GM18870 (cell line): ENCODE measurements at regions not wholly inside any gene's neighbourhood (a gene's known extent, or its start where the extent isn't known, plus 50 kb on each side); places are given as distances from the start of the nearest gene placed in this dataset.
"Not testable (repeated sequence)": the region's sequence is repeated elsewhere in the genome, so short reads cannot be mapped to it uniquely, and the experiment has no call there.

Experiments used
- ATAC-seq: cut with Tn5 transposase; IDR thresholded peaks from one replicate; pipeline ENCODE4 v1.9.1; 2021; ENCODE audit warnings: moderate library complexity; ENCODE audit not compliant: unreplicated experiment

GRCh38 chr17:31798205-31798724 is 60.8 kb downstream of the COPRS start:
- ATAC-seq, result no peak

- not testable (repeated sequence) for ATAC-seq
These were observed 63.1 kb downstream of the COPRS start for GRCh38 chr17:31795941-31796340.

- no peak for ATAC-seq
These were observed 64.9 kb downstream of the COPRS start for GRCh38 chr17:31794111-31794510.

- not testable (repeated sequence) for ATAC-seq
These were observed 65.4 kb downstream of the COPRS start for GRCh38 chr17:31793634-31794033.

DNA sequence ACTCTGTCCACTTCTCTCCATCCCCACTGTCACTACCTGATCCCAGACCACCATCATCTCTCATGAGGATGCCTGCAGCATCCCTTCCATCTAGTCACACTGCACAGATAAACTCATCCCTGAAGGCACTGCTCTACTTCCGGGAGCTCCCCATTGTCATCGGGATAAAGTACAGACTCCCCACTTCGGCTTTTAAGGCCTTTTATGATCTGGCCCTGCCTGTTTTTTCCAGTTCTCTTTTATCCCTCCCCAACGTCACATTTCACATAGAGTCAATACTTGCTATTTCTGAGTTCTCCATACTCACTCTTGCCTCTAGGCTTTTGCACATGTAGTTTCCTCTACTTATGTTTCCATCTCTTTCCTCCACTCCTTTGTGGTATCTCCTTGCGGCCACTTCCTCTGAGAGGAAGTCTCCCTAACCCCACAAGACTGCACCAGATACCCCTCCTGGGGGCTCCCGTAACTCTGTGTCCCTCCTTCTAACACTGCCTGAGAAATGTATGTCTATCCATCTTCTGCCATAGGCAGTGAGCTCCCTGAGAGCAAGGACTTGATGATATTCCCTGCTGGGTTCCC is 66.9 kb downstream of the COPRS start:
- no peak for ATAC-seq

DNA sequence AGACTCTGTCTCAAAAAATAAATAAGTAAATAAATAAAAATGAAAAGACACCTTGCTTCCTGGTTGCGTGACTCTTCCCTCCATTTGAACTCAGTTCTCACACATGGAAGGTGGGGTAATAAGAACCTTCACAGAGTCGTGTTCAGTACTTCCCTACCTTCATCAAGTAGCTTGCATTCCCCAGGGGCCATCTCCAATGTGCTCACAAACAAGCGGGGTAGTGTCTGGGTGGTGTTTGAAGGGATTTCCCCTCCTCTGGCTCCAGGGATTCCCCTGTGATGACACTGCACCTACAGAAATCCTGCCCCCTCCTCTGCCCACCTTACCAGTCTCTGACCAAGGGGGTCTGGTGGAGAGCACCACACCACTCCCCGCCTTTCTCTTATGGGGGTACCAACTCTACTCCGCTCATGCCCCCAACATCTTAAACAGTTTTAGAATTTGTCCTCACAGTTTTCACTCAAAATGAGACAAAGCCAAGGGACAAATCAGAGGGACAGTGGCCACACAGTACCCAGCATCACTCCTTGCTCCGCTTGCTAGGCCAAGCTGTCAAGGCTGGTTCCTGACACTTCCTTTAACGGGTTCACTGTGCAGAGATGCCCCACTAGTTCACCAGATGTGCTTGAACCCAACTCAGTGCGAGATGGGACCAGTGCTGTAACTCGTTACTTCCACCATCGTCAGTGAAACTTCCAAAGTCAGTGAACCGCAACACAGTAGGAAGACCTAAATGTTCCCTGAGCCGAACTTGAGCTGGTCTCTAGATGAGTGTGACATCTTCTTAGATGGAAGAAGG is 69.1 kb downstream of the COPRS start:
- no peak for ATAC-seq

- no peak for ATAC-seq
These were observed 70.1 kb downstream of the COPRS start for GRCh38 chr17:31788956-31789355.

DNA sequence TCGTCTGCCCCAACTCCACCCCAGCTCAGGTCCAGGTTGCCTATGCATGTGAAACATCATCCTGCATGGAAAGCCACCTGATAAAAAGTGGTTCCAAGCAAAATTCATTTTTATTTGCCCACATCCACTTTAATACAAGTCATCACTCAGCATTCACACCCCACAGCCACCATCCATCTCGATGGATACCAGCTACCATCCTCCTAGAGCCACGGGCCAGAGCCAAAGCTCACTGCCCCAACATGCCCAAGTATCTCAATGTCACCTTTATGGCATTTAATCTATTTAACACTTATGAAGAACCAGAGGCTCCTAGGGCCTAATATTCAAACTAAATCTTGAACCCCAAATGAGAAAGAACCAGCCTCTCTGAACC is 70.5 kb downstream of the COPRS start:
- ATAC-seq, result no peak

GRCh38 chr17:31787857-31788570 is 71.0 kb downstream of the COPRS start:
- no peak for ATAC-seq

DNA sequence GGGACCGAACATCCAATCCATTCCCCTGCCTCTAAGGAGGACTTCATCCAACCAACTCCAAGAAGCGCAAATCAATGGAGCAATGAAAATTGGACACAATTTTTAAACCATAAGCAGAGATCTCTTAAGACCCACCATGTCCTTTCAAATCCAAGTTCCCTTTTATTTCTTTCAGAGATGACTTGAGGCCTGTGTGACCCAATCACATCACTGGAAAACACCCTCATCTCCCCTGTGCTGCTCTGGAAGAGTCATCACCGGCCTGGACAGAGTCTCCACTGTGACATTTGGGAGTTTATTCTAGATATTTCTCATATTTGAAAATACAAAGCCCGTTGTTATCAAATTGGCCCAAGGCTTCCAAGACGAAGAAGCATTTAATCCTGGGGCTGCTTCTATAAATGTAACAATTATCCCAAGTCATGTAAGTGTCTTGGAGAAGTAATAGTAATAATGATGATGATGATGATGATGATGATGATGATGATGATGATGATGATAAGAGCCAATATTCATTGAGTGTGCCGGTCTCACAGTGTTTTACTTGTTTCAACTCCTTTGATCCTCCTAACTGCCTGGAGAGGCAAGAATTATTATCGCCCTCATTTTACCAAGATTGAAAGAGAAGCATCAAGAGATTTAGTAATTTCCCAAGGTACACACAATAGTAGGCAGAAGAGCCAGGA is 72.1 kb downstream of the COPRS start:
- no peak for ATAC-seq

DNA sequence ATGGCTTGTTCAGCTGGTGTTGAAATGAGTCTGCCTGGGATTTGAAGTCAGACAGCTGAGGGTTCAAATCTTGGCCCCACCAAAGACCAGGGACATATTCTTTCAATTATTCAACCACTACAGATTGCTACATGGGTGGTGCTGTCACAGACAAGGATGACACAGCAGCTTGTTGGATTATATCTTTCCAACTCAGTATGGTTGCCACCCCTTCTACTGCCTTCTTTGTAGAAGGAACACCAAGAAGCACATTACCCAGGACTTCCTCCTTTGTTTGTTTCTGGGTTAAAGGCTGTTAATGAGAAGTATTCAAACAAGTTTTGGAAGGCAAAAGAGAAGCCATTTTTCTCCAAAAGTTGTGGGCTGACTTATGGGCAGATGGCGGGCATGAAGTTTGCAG is 78.6 kb downstream of the COPRS start:
- no peak for ATAC-seq

GRCh38 chr17:31778523-31778922 is 80.5 kb downstream of the COPRS start:
- ATAC-seq, result no peak

GRCh38 chr17:31771328-31771727 is 87.7 kb downstream of the COPRS start:
- not testable (repeated sequence) for ATAC-seq

DNA sequence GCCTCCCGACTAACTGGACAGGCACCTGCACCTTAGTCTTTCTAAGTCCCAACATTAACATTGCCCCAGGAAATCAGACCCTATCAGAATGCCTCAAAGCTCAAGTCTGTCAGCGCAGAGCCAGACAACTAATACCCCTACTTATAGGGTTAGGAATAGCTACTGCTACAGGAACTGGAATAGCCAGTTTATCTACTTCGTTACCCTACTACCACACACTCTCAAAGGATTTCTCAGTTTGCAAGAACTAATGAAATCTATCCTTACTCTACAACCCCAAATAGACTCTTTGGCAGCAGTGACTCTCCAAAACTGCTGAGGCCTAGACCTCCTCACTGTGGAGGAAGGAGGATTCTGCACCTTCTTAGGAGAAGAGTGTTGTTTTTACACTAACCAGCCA is 88.5 kb downstream of the COPRS start:
- not testable (repeated sequence) for ATAC-seq

GRCh38 chr17:31761836-31762510 is 97.1 kb downstream of the COPRS start:
- ATAC-seq, result not testable (repeated sequence)

DNA sequence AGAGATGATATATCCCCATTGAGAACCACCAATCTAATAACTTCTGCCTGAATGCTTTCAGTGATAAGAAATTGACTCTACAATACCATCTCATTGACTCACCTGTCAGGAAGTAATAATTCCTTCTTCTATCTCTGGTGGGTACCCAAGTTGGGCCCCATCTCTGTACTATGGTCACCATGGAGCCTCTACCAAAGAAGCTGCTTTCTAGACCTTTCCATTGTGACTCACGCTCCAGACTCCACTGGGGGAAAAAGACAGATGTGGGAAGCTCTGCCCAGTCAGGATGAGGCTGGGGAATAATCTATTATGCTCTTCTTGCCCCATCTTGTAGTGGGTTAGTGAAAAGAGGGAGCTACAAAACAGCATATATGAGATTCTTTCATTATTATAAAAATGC is 100.4 kb downstream of the COPRS start:
- no peak for ATAC-seq

- ATAC-seq, result no peak
These were observed 101.9 kb downstream of the COPRS start for GRCh38 chr17:31757097-31757496.

GRCh38 chr17:31754239-31754945 is 104.7 kb downstream of the COPRS start:
- ATAC-seq, result no peak

DNA sequence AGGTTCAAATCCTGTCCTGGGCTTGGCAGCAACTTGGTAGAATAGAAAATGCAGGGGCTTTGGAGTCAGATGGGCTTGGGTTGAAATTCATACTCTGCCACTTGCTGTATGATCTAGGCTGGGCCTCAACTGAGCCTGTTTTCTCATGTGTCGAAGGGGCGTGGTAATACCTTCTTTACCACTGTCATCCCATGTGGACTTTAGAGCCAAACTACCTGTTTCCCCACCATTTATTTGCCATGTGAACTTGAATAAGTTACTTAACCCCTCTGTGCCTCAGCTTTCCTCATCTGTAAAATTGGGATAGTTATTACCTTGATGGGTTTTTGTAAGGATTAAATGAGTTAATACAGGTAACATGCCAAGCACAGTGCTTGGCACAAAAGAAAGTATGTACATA is 106.0 kb downstream of the COPRS start:
- ATAC-seq, result no peak

DNA sequence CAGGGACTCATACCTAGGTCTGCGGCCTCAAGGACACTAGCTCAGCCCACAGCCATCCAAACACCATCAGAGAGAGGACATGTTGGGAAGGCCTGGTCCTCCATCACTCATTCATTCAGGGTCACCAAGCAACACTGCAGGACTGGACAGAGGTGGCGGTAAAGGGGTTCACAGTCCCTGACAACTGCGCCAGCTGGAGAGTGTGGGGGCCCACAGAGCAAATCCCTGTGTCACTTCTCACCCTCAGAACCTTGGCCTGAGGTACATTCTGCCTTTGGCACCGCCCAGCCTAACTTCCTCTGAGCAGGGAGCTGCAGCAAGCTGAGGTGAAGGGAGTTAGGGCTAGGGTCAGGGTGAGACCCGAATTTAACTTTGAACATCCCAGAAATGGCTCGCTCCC is 106.5 kb downstream of the COPRS start:
- no peak for ATAC-seq
